Upper lobe of left lung (tissue), 6 donors: ENCODE measurements at regions not wholly inside any gene's neighbourhood (a gene's known extent, or its start where the extent isn't known, plus 50 kb on each side); places are given as distances from the start of the nearest gene placed in this dataset.

Experiments used
- ATAC-seq, 2 donors: fragments of 200-7000 bp; cut with Tn5 transposase; one replicate each; pipeline ENCODE4 v1.9.1; 2022; ENCODE audit warnings: mild to moderate bottlenecking in 2 of 2, moderate library complexity in 2 of 2; ENCODE audit not compliant: low FRiP score in 2 of 2
- DNase-seq, 2 donors: peaks; one replicate each; pipeline ENCODE4 v3.0.0-alpha.2; 2019 to 2020
- H3K27ac ChIP-seq, 4 donors: fragments of 200-600 bp; sonication (generic); one replicate each; pipeline ENCODE4 v1.5.1; 2016 to 2019
- H3K27me3 ChIP-seq, 4 donors: fragments of 200-600 bp; sonication (generic); one replicate each; pipeline ENCODE4 v1.5.1; 2017 to 2019
- H3K36me3 ChIP-seq, 4 donors: fragments of 200-600 bp; sonication (generic); one replicate each; pipeline ENCODE4 v1.5.1; 2016 to 2019
- H3K4me1 ChIP-seq, 4 donors: fragments of 200-600 bp; sonication (generic); one replicate each; pipeline ENCODE4 v1.5.1; 2018 to 2019
- H3K4me3 ChIP-seq, 4 donors: fragments of 200-600 bp; sonication (generic); one replicate each; pipeline ENCODE4 v1.5.1; 2017 to 2019; ENCODE audit warnings: mild to moderate bottlenecking in 2 of 4, moderate library complexity in 1 of 4
- H3K9me3 ChIP-seq, 4 donors: fragments of 200-600 bp; sonication (generic); one replicate each; pipeline ENCODE4 v1.5.1; 2018 to 2019
- CTCF ChIP-seq, 6 experiments: fragments of 450-650 bp in 4 of 6; fragments of 200-600 bp in 2 of 6; sonication (generic) in 2 of 6; IDR thresholded peaks; one replicate each; pipeline ENCODE4 v1.5.1; 2016 to 2019; ENCODE audit warnings: antibody characterized with exemption in 6 of 6
- EP300 ChIP-seq, 4 donors: sonication (generic); formaldehyde crosslinking; IDR thresholded peaks; one replicate each; pipeline ENCODE4 v1.5.1; 2017; ENCODE audit warnings: antibody characterized with exemption in 4 of 4, control low read depth in 2 of 4
- POLR2A ChIP-seq, 4 donors: fragments of 450-650 bp; IDR thresholded peaks; one replicate each; pipeline ENCODE4 v1.5.1; 2016 to 2017; ENCODE audit warnings: antibody characterized with exemption in 4 of 4, mild to moderate bottlenecking in 2 of 4
- POLR2AphosphoS5 ChIP-seq, 2 donors: sonication (generic); formaldehyde crosslinking; IDR thresholded peaks; one replicate each; pipeline ENCODE4 v1.5.1; 2017; ENCODE audit warnings: antibody characterized with exemption in 2 of 2
- WGBS, 2 donors: methylation state at CpG; one replicate each; pipeline ENCODE4 v1.1.5; 2017 to 2018; 5-methylcytosine and 5-hydroxymethylcytosine counted together
- donor health status: DM: no; HTN: no; CAD: no; lungs with moderate emphysema.
- donor health status: DM: no; HTN: yes; CAD: no; lungs with severe emphysema.

DNA sequence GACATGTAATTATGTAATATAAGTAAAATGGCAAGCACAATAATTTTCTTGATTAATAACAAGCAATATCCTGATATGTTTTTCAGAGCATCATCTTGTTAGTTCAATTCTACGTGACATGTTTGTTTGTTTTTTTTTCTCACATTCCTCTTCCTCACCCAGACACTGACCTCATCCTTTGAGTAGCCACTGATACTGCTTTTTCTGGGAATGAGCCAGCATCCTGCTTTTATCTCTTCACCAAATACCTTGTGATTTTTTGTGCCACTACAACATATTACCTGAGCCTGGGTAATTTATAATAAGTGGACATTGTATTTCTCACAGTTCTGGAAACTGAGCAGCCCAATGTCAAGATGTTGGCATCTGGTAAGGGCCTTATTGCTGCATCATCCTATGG lies 484.0 kb downstream of the NAF1 start:
- H3K4me3 ChIP-seq: no peak overlapping the region
- ATAC-seq (no peak), DNase-seq (no peak)
- H3K36me3 ChIP-seq: no peaks in the 10 kb centered on the region
- WGBS, 2 donors: 34 to 37% methylated on average over 1 of the region's 1 CpG
- H3K27me3 ChIP-seq: no peaks in the 10 kb centered on the region
- H3K9me3 ChIP-seq: no peaks in the 10 kb centered on the region
- H3K27ac ChIP-seq: no peak overlapping the region
- no peaks in the 10 kb centered on the region for H3K4me1 ChIP-seq
- TF ChIP-seq CTCF (IDR thresholded peaks at IDR 0.05) (no peak), POLR2AphosphoS5 (IDR thresholded peaks at IDR 0.05) (no peak), POLR2A (IDR thresholded peaks at IDR 0.05) (no peak), EP300 (IDR thresholded peaks at IDR 0.05) (no peak)

DNA sequence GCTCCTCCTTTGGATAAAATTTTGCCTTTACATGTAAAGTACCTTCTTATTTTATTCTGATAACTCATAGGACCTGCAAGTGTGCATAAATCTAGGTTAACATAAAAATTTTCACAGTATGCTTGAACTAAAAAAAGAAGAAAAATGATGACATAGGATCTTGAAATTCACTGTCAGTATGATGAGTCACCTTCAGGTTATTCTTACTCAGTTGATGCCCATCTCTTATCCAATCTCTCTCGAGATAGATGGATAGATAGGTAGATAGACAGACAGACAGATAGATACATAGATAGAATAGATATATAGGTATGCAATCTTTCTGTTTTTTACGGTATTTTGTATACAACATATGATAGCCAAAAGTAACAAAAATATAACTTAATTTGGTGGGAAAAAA lies 485.5 kb downstream of the NAF1 start:
- no peak for DNase-seq
- Histone ChIP-seq H3K36me3 (no peaks in the 10 kb centered on the region), H3K4me3 (no peak overlapping the region), H3K27ac (no peak overlapping the region), H3K4me1 (no peaks in the 10 kb centered on the region), H3K27me3 (no peaks in the 10 kb centered on the region), H3K9me3 (no peaks in the 10 kb centered on the region)
- no peak for ATAC-seq
- TF ChIP-seq CTCF (IDR thresholded peaks at IDR 0.05) (no peak), POLR2A (IDR thresholded peaks at IDR 0.05) (no peak), POLR2AphosphoS5 (IDR thresholded peaks at IDR 0.05) (no peak), EP300 (IDR thresholded peaks at IDR 0.05) (no peak)
- WGBS, 2 donors: 28 to 34% methylated on average over 2 of the region's 2 CpGs

DNA sequence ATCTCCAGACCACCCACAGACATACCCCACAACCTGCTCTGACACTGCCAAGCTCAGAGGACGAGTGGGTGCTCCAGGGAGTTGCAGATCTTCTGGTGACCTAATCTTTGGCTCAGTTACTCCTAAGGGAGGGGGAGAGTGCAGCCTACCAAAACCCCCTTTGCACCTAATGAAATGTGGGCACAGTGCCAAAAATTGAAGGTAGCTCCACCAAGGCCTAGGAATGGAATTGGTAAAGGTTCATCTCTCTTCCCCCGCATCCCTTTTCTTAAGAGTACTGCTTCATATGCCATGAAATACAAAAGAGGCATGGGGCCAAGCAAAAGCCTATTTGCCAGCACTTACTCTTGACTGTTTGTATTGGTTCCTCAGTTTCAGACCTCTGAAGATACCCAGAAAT lies 491.0 kb downstream of the NAF1 start:
- H3K4me3 ChIP-seq: no peak overlapping the region
- no peaks in the 10 kb centered on the region for H3K4me1 ChIP-seq
- ATAC-seq (no peak), DNase-seq (no peak)
- H3K36me3 ChIP-seq: no peaks in the 10 kb centered on the region
- no peak overlapping the region for H3K27ac ChIP-seq
- WGBS, 2 donors: 78 to 80% methylated on average over 2 of the region's 2 CpGs
- TF ChIP-seq EP300 (IDR thresholded peaks at IDR 0.05) (no peak), POLR2A (IDR thresholded peaks at IDR 0.05) (no peak), POLR2AphosphoS5 (IDR thresholded peaks at IDR 0.05) (no peak), CTCF (IDR thresholded peaks at IDR 0.05) (no peak)
- no peaks in the 10 kb centered on the region for H3K27me3 ChIP-seq
- no peaks in the 10 kb centered on the region for H3K9me3 ChIP-seq

- Histone ChIP-seq H3K4me3 (no peak overlapping the region), H3K4me1 (no peaks in the 10 kb centered on the region), H3K27ac (no peak overlapping the region), H3K9me3 (peaks cover 0 to 3% (median 0%) of the 10 kb centered on the region in 4 donors), H3K27me3 (no peaks in the 10 kb centered on the region), H3K36me3 (no peaks in the 10 kb centered on the region)
- TF ChIP-seq POLR2AphosphoS5 (IDR thresholded peaks at IDR 0.05) (no peak), EP300 (IDR thresholded peaks at IDR 0.05) (no peak), CTCF (IDR thresholded peaks at IDR 0.05) (no peak), POLR2A (IDR thresholded peaks at IDR 0.05) (no peak)
- ATAC-seq (no peak), DNase-seq (no peak)
- WGBS, 2 donors: 78 to 95% methylated on average over 1 of the region's 1 CpG
Measured at GRCh38 chr4:162661913-162662312, 498.1 kb upstream of the FSTL5 start.

DNA sequence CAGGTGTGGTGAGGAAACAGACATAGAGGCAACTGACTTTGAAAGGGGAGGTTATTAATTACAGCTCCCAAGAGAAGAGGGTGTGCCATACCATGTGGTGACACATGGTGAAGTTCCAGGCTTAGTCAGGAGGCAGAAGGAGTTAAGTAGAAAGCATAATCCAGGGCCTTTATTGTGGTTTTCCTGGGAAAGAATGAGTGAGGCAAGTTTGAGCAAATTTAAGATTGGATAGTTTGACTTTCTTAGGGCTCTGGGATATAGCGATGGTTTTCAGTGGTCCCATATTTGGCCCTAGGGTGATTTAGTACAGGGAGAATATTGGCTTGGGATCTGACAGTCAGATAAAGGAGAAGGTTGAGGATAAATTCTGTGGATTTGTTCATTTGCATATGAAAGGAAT lies 495.9 kb upstream of the FSTL5 start:
- TF ChIP-seq CTCF (IDR thresholded peaks at IDR 0.05) (no peak), EP300 (IDR thresholded peaks at IDR 0.05) (no peak), POLR2AphosphoS5 (IDR thresholded peaks at IDR 0.05) (no peak), POLR2A (IDR thresholded peaks at IDR 0.05) (no peak)
- Histone ChIP-seq H3K36me3 (no peaks in the 10 kb centered on the region), H3K27me3 (no peaks in the 10 kb centered on the region), H3K4me3 (no peak overlapping the region), H3K4me1 (no peaks in the 10 kb centered on the region), H3K9me3 (peaks cover 0 to 3% (median 0%) of the 10 kb centered on the region in 4 donors), H3K27ac (no peak overlapping the region)
- DNase-seq: no peak
- ATAC-seq: no peak
- 88 to 100% methylated on average over 1 of the region's 1 CpG for WGBS, 2 donors
